ENCODE measurements at regions not wholly inside any gene's neighbourhood (a gene's known extent, or its start where the extent isn't known, plus 50 kb on each side); places are given as distances from the start of the nearest gene placed in this dataset.

DNA sequence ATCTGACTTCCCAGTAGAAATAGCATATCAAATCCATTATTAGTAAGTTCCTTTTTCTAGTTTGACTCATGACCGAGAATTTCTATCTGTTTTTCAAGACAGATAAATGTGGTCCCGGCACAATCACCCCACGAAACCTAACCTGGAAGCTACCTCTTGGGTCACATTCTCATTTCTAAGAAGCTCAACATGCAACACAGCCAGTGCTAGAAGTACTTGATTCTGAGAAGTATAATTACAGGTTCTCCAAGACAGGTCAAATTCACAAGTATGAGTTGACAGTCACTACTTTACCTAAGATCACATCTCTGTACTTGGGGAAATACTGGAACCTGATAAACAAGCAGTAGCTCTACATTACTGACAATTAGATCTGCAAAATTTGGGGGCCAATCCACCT lies 54.0 kb upstream of the PLAC1 start:
- intact Hi-C loops (cut with DNase I): no loop called here
- DNase-seq: no peak
- Histone ChIP-seq H3K4me1 (no peaks in the 10 kb centered on the region), H3K36me3 (ENCODE audit: insufficient read depth in 1 of 2, low read depth in 1 of 2) (no peaks in the 10 kb centered on the region), H3K27ac (no peak overlapping the region), H3K27me3 (ENCODE audit: insufficient read depth in 3 of 3, low read length in 2 of 3) (peaks cover 0 to 4% (median 0%) of the 10 kb centered on the region in 3 donors), H3K4me3 (no peak overlapping the region), H3K9me3 (no peaks in the 10 kb centered on the region)
- no peak for ATAC-seq
- 47 to 86% (median 69%) methylated on average over 3 of the region's 3 CpGs for WGBS, 3 donors
- TF ChIP-seq, protein P1, sequence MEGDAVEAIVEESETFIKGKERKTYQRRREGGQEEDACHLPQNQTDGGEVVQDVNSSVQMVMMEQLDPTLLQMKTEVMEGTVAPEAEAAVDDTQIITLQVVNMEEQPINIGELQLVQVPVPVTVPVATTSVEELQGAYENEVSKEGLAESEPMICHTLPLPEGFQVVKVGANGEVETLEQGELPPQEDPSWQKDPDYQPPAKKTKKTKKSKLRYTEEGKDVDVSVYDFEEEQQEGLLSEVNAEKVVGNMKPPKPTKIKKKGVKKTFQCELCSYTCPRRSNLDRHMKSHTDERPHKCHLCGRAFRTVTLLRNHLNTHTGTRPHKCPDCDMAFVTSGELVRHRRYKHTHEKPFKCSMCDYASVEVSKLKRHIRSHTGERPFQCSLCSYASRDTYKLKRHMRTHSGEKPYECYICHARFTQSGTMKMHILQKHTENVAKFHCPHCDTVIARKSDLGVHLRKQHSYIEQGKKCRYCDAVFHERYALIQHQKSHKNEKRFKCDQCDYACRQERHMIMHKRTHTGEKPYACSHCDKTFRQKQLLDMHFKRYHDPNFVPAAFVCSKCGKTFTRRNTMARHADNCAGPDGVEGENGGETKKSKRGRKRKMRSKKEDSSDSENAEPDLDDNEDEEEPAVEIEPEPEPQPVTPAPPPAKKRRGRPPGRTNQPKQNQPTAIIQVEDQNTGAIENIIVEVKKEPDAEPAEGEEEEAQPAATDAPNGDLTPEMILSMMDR (IDR thresholded peaks at IDR 0.05): no peak

DNA sequence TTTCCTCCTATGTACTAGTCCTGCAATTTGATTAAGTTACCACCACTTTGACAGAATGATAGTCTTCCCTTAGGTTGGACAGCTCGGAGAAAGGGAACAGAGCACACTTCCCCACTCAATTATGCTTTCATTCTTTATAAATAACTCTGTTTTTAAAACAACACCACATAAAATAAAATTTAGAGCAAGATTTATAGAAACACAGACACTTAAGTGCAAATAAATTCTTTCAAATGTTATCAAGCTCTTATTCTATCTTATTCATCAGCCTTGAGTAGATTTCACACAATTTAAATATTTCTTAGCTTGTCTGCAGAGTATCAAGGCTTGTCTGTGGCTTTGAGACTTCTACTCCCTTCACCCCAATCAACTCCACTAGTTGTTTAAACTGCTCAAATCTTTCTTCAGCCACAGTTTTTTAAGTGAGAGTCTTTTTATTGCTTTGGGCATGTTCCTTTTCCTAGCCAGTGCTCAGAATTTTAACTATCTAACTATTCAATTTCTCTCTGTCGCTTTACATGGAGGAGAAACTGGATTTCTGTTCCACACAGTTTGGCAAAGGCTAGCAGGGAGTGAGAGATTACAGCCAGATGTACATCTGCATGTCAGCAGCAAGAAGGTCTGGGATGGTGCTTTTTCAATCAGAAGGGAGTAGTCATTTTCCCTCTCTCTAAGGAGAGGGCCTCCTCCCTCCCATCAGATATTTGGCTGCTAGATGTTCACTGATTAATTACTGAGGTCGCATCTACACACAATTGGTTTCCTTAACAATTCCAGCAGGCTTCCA lies 53.1 kb upstream of the PLAC1 start:
- H3K36me3 ChIP-seq (ENCODE audit: insufficient read depth in 1 of 2, low read depth in 1 of 2): no peaks in the 10 kb centered on the region
- 39 to 73% (median 45%) methylated on average over 3 of the region's 3 CpGs for WGBS, 3 donors
- ATAC-seq (no peak), DNase-seq (no peak)
- H3K27me3 ChIP-seq (ENCODE audit: insufficient read depth in 3 of 3, low read length in 2 of 3): peaks cover 0 to 4% (median 0%) of the 10 kb centered on the region in 3 donors
- TF ChIP-seq, protein P1 (IDR thresholded peaks at IDR 0.05): no peak
- no peaks in the 10 kb centered on the region for H3K9me3 ChIP-seq
- intact Hi-C loops (cut with DNase I): no loop called here
- H3K27ac ChIP-seq: no peak overlapping the region
- H3K4me1 ChIP-seq: no peaks in the 10 kb centered on the region
- no peak overlapping the region for H3K4me3 ChIP-seq
